HG03064 (cell line): ENCODE measurements at regions not wholly inside any gene's neighbourhood (a gene's known extent, or its start where the extent isn't known, plus 50 kb on each side); places are given as distances from the start of the nearest gene placed in this dataset.

Experiments used
- ATAC-seq: cut with Tn5 transposase; IDR thresholded peaks from one replicate; pipeline ENCODE4 v1.9.1; 2021; ENCODE audit warnings: low read depth; ENCODE audit not compliant: unreplicated experiment

DNA sequence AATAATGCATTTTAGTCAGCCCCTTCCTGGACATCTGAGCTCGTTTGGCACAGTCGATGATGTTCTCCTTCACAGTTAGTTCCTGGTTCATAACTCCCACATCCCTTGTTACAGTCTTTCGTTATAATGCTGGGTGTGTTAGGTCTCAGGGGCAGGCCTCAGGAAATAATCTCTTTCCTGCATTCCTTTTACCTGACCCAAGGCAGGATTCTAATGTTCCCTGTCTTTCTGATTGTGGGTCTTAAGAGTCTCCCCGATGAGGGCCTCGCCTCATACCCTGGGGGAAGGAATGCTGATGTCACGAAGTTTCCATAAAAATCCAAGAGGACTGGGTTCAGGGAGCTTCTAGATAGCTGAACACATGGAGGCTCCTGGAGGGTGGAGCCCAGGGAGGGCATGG is 104.0 kb upstream of the CARMIL1 start:
- ATAC-seq: no peak

DNA sequence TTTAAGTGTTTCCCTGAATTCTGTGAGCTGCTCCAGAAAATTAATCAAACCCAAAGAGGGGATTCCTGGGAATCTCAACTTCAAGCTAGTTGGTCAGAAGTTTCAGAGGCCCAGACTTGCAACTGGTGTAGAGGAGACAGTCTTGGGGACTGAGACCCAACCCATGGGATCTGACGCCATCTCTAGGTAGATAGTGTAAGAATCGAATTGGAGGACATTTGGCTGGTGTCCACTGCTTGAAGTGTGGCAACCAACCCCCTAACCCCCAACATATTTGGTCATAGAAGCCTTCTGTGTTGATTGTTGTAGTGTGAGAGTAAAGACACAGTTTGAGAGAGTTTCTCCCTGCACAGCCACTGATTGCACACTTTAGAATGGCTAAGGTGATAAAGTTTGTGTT is 103.5 kb upstream of the CARMIL1 start:
- ATAC-seq: no peak

GRCh38 chr6:25176466-25176865 is 102.7 kb upstream of the CARMIL1 start:
- no peak for ATAC-seq

DNA sequence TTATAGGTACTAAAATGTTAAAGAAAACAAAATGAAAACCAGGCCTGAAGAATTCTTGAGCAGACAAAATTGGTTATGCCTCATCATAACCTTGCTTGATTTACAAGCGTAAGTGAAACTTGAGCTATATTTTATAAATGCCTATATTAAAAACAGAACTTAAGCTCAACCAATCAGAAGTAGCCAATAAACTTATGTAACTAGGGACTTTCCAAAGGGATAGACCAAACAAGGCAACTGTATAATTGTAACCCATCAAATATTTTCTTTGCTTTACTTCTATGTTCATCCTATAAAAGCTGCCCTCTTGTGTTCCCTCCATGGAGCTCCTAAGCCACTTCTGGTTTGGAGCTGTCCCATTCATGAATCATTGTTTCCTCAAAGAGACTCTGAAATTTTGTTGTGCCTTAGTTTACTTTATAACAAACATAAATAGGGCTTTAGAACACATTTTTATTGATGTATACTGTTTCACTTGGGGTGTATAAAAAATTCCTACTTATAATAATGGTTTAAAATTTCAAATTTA is 101.6 kb upstream of the CARMIL1 start:
- ATAC-seq: no peak

DNA sequence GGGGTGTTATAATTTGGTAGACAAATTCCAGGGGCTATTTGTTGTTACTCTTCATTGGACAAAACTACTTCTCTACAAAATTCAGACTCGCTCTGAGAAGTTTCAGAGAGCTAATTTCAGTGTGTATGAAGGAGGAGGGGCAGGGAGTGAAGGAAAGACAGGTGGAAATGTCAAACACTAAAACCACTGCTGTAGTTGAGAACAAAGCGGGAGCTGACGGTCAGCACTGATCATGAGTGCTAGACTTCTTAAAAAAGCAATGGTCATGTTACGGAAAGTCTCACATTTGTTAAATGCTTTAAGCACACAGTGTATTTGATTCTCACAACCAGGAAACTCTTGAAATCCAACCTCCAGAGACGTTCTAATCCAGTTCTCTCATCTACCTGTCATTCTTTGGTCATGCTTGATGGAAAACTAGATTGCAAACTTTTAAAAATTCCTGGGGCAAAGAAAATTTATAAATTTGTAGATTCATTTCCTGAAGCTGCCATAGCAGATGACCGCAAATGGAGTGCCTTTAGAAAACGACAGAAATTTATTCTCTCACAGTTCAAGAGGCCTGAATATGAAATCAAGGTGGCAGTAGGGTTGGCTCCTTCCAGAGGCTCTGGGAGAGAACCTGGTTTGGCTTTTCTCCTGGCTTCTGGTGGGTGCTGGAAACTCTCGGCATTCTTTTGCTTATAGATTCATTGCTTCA is 100.7 kb upstream of the CARMIL1 start:
- no peak for ATAC-seq

GRCh38 chr6:25179051-25179778 is 100.0 kb upstream of the CARMIL1 start:
- no peak for ATAC-seq

DNA sequence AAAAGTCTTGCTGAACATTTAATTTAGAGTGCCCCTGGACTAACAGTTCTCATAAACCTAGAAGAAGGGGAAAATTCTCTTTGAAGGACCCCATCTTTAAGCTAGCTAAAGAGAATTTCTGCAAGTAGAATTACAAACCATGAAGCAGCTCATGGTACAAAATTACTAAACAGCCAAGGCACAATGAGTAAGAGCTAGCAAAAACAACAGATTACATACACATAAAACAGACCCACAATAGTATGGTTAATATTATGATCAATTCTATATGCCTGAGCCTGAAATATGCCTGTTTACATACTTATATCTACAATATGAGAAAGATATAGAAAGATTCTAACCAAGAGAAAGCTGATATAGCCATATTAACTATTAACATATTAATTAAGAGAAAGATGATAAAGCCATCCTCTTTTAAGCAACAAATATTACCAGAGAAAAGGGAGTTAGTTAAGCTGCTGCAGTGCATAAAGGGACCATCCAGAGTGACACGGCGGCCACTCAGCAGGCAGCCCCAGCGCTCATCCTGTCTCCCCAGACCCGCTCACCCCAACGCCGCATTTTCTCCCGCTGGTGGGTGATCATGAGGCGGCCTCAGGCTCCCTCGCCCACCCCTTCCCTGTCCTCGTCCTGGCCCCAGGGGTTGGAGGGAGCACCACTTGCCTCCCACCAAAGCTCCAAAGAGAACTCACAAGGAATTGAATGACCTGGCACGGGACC is 98.4 kb upstream of the CARMIL1 start:
- ATAC-seq: no peak

GRCh38 chr6:25181350-25181724 is 97.8 kb upstream of the CARMIL1 start:
- ATAC-seq: no peak

GRCh38 chr6:25181923-25182322 is 97.3 kb upstream of the CARMIL1 start:
- no peak for ATAC-seq

GRCh38 chr6:25186919-25187318 is 92.3 kb upstream of the CARMIL1 start:
- ATAC-seq: no peak

DNA sequence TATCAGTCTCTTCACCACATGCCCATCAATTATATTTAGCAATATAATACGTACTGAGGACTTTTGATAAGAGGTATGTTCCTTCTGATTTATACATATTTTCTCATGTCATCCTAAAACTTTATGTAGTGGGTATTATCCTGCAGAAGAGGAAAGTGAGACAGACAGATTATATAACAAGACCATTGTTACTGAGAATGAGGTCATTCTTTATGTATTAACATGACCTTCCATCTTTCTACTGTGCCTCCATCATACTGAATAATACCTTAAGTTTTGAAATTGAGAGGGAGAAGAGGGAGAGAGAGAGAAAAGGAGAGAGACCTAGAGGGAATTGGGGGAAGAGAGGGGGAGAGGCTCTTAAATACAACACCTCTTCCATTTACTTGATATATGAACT is 90.9 kb upstream of the CARMIL1 start:
- ATAC-seq: no peak

DNA sequence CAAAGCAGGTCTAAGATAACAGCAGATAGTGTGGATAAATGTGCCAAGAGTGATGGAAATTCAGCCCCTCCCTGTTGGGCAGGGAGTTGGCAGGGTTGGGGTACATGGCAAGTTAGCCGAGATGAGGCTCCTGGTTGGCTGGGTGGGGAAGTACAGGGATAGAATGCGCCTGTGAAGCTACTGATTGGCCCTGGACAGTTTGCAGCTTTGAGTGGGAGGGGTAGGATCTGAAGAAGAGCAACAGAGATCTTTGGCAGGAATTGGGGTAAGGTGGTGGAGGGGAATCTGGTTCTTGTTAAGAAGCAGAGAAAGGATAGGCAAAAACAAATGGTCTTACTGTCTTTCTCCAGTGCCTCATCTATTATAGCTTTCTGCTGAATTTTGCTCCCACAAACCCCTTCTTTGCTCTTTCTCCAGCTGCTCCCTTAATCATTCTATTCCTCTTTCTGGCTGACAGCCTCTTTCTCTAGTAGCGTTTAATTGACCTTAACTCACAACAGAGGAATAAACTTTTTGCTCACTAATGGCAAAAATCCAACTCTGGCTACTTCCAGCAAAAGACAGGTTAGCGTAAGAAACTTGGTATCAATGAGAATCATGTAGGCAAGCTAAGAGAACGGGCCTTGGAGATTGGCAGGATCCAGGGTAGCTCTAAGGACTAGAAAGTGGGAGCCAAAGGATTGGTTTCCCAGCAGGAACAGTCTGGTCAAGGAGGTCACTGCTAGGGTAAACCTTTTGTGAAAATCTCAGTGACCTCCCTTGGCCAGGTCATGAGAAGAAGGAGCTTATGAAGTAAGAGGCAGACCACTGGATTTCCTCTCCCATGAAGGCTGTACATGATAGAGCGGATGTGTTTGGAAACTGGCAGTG is 86.3 kb upstream of the CARMIL1 start:
- no peak for ATAC-seq

- ATAC-seq: no peak
These were observed 85.6 kb upstream of the CARMIL1 start for GRCh38 chr6:25193460-25194171.

GRCh38 chr6:25194172-25194678 is 84.9 kb upstream of the CARMIL1 start:
- no peak for ATAC-seq

- no peak for ATAC-seq
These were observed 82.7 kb upstream of the CARMIL1 start for GRCh38 chr6:25196464-25196863.

- ATAC-seq: no peak
These were observed 82.1 kb upstream of the CARMIL1 start for GRCh38 chr6:25197111-25197510.

- no peak for ATAC-seq
These were observed 79.6 kb upstream of the CARMIL1 start for GRCh38 chr6:25199544-25199943.

DNA sequence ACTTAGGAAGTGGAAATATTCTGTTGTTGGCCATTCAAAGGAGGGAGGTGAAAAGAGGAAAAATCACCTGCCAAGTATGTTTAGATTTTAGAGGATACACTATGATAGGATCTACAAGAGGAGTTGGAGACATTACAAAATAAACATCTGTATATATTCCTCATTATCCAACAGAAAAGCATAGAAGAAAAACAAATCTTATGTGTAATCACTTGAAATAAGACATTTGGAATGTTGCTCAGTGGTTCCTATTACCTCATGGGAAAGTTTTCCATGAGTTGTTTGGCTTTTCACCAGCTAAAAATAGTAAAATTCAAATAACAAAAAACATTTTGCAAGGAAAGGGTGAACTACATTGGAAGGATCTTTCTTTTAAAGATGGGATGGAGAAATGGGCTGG is 76.7 kb upstream of the CARMIL1 start:
- ATAC-seq: no peak

DNA sequence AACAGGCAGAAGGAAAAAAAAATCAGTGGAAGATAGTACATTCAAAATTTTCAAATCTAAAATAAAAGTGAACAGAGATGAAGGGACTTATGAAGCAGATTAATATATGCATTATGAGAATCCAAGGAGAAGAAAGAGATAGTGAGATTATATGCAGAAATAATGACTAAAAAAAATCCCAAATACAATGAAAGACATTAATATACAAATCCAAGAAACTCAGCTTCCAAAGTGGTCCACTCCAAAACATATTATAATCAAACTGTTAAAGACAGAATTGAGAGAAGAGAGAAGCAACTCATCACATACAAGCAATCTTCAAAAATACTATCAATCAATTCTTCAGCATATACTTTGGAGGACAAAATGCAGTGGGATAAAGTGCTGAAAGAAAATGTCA is 73.5 kb upstream of the CARMIL1 start:
- ATAC-seq: no peak
